ENCODE measurements at regions not wholly inside any gene's neighbourhood (a gene's known extent, or its start where the extent isn't known, plus 50 kb on each side); places are given as distances from the start of the nearest gene placed in this dataset.

DNA sequence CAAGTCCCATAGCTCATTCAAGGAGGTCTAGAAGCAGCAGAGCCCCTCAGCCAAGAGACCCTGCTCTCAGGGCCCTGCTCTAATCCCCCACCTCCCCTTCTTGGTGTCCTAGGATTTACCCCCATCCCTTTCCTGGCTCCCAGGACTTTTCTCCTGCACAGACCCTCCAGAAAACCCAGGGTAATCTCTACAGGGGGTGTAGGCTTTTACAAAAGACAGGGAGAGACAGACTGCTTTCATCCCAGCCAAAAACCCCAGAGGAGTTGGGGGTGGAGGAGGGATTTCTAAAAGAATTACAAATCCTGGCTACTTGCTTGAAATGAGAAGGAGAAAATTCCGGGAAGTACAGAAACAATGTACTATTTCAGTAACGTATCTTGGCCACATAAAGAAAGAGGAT, 133.3 kb downstream of the TNFSF13B start:
- Histone ChIP-seq H3K9me3 (no peaks in the 10 kb centered on the region), H3K27ac (no peak overlapping the region), H3K27me3 (no peaks in the 10 kb centered on the region), H3K4me3 (no peak overlapping the region), H3K4me1 (no peaks in the 10 kb centered on the region), H3K36me3 (no peaks in the 10 kb centered on the region)
- TF ChIP-seq, protein P1, sequence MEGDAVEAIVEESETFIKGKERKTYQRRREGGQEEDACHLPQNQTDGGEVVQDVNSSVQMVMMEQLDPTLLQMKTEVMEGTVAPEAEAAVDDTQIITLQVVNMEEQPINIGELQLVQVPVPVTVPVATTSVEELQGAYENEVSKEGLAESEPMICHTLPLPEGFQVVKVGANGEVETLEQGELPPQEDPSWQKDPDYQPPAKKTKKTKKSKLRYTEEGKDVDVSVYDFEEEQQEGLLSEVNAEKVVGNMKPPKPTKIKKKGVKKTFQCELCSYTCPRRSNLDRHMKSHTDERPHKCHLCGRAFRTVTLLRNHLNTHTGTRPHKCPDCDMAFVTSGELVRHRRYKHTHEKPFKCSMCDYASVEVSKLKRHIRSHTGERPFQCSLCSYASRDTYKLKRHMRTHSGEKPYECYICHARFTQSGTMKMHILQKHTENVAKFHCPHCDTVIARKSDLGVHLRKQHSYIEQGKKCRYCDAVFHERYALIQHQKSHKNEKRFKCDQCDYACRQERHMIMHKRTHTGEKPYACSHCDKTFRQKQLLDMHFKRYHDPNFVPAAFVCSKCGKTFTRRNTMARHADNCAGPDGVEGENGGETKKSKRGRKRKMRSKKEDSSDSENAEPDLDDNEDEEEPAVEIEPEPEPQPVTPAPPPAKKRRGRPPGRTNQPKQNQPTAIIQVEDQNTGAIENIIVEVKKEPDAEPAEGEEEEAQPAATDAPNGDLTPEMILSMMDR (IDR thresholded peaks at IDR 0.05): no peak
- TF ChIP-seq POLR2AphosphoS5 (IDR thresholded peaks at IDR 0.05) (no peak), EP300 (IDR thresholded peaks at IDR 0.05) (no peak), POLR2A (IDR thresholded peaks at IDR 0.05) (no peak)
- 49% methylated on average over 2 of the region's 2 CpGs for WGBS
- DNase-seq (ENCODE audit: low spot score in 2 of 2): no peak

DNA sequence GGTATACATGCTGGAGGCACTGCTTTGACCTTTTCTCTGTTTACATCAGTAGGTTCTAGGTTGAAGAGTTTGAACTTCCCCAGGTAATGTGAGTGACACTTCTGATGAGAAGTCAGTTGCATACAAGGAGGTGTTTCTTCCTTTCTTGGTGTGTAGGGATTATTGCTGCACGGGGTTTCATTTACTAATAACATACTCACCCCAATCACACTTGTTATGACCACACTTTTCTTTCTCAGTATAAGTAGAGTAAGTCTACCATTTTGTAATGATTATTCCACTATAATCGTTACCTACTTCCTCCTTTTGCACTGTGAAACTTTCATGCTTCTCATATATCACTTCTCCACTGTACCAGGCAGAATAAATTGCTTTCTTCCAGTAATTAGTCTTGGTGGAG, 138.0 kb downstream of the TNFSF13B start:
- TF ChIP-seq EP300 (IDR thresholded peaks at IDR 0.05): no peak
- TF ChIP-seq POLR2A (IDR thresholded peaks at IDR 0.05): no peak
- no peak for TF ChIP-seq POLR2AphosphoS5 (IDR thresholded peaks at IDR 0.05)
- TF ChIP-seq, protein P1 (IDR thresholded peaks at IDR 0.05): no peak
- no peak for DNase-seq (ENCODE audit: low spot score in 2 of 2)
- no peaks in the 10 kb centered on the region for H3K9me3 ChIP-seq
- no peaks in the 10 kb centered on the region for H3K27me3 ChIP-seq
- no peaks in the 10 kb centered on the region for H3K4me1 ChIP-seq
- no peaks in the 10 kb centered on the region for H3K36me3 ChIP-seq
- H3K4me3 ChIP-seq: no peak overlapping the region
- WGBS: 61% methylated on average over 2 of the region's 2 CpGs
- H3K27ac ChIP-seq: no peak overlapping the region

DNA sequence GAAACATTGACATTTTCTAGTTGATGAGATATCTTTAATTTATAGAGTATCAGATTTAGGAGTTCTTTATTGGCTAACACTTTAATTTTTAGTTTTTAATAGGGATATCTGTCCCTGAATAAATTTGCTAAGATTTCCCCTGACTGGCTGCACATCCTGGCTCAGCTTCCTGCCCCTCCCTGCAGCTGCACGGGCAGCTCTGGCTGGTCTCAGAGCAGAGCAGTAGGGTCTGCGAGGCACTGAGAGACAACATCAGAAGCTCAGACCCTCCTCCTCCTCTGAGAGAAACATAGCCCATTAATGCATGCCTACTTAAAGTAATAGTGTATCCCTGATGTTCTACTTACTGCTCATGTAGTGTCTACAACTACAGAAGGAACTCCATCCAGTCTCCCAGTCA, 139.2 kb downstream of the TNFSF13B start:
- H3K9me3 ChIP-seq: no peaks in the 10 kb centered on the region
- H3K4me3 ChIP-seq: no peak overlapping the region
- TF ChIP-seq POLR2AphosphoS5 (IDR thresholded peaks at IDR 0.05) (no peak), EP300 (IDR thresholded peaks at IDR 0.05) (no peak), POLR2A (IDR thresholded peaks at IDR 0.05) (no peak)
- TF ChIP-seq, protein P1 (IDR thresholded peaks at IDR 0.05): no peak
- no peak overlapping the region for H3K27ac ChIP-seq
- no peaks in the 10 kb centered on the region for H3K27me3 ChIP-seq
- DNase-seq (ENCODE audit: low spot score in 2 of 2): no peak
- H3K4me1 ChIP-seq: no peaks in the 10 kb centered on the region
- no peaks in the 10 kb centered on the region for H3K36me3 ChIP-seq
- WGBS: 12% methylated on average over 2 of the region's 2 CpGs

DNA sequence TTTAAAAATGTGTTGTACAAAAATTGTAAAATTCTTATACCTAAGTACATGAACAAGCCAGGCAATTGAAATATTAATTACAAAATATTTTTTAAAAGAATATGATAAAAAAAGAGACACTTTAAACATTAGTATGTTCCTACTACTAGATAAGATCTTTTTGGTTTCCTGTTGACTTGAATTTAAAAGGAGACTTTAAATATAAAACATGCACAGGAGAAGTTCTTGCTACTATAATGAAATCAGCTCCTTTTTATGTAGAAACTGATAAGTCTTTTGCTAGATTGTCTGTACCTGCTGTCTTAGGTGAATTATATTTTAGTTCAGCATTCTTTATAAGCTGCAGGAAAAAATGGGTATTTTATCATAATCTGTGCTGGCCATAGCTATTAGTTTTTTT, 140.2 kb downstream of the TNFSF13B start:
- Histone ChIP-seq H3K4me3 (no peak overlapping the region), H3K4me1 (no peaks in the 10 kb centered on the region), H3K9me3 (no peaks in the 10 kb centered on the region), H3K27me3 (no peaks in the 10 kb centered on the region), H3K36me3 (no peaks in the 10 kb centered on the region), H3K27ac (no peak overlapping the region)
- DNase-seq (ENCODE audit: low spot score in 2 of 2): no peak
- TF ChIP-seq POLR2A (IDR thresholded peaks at IDR 0.05) (no peak), POLR2AphosphoS5 (IDR thresholded peaks at IDR 0.05) (no peak), EP300 (IDR thresholded peaks at IDR 0.05) (no peak)
- TF ChIP-seq, protein P1 (IDR thresholded peaks at IDR 0.05): no peak

DNA sequence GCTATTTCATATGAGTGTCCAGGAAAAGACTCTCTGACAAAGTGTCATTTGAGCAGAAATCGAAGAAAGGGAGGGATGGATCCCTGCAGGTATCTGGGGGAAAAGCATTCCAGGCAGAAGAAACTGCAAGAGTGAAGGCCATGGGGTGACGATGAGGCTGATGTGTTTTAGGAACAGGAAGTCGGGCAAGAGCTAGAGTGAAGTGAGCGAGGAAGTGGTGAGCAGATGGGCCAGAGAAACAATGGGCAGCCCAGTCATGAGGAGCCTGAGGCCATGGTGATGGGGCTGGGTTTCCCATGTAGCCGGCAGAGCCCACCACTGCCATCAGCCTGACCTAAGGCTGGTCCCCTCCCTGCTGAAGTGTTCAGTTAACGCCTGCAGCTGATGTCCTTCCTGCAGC, 150.2 kb downstream of the TNFSF13B start:
- no peak for DNase-seq (ENCODE audit: low spot score in 2 of 2)
- H3K4me3 ChIP-seq: no peak overlapping the region
- H3K9me3 ChIP-seq: no peaks in the 10 kb centered on the region
- no peak overlapping the region for H3K27ac ChIP-seq
- no peaks in the 10 kb centered on the region for H3K36me3 ChIP-seq
- TF ChIP-seq, protein P1 (IDR thresholded peaks at IDR 0.05): no peak
- TF ChIP-seq EP300 (IDR thresholded peaks at IDR 0.05) (no peak), POLR2AphosphoS5 (IDR thresholded peaks at IDR 0.05) (no peak), POLR2A (IDR thresholded peaks at IDR 0.05) (no peak)
- H3K27me3 ChIP-seq: no peaks in the 10 kb centered on the region
- no peaks in the 10 kb centered on the region for H3K4me1 ChIP-seq
- WGBS: 82% methylated on average over 6 of the region's 6 CpGs
